Ishikawa (cell line): ENCODE measurements at regions not wholly inside any gene's neighbourhood (a gene's known extent, or its start where the extent isn't known, plus 50 kb on each side); places are given as distances from the start of the nearest gene placed in this dataset.
A peak's percentile ranks its signal among the peaks of the same experiment; 100 is the strongest.

Experiments
- CEBPB ChIP-seq: IDR thresholded peaks from 2 replicates; pipeline ENCODE4 v1.6.1; 2012
- EP300 ChIP-seq: IDR thresholded peaks from 2 replicates; pipeline ENCODE4 v1.6.1; 2012; ENCODE audit warnings: borderline replicate concordance
- FOXM1 ChIP-seq: IDR thresholded peaks from 2 replicates; pipeline ENCODE4 v1.6.1; 2012; ENCODE audit warnings: low read depth, borderline replicate concordance
- RAD21 ChIP-seq: IDR thresholded peaks from 2 replicates; pipeline ENCODE4 v1.6.1; 2012; ENCODE audit warnings: low read depth
- TAF1 ChIP-seq: IDR thresholded peaks from 2 replicates; pipeline ENCODE4 v1.6.1; 2012; ENCODE audit warnings: low read depth, mild to moderate bottlenecking

DNA sequence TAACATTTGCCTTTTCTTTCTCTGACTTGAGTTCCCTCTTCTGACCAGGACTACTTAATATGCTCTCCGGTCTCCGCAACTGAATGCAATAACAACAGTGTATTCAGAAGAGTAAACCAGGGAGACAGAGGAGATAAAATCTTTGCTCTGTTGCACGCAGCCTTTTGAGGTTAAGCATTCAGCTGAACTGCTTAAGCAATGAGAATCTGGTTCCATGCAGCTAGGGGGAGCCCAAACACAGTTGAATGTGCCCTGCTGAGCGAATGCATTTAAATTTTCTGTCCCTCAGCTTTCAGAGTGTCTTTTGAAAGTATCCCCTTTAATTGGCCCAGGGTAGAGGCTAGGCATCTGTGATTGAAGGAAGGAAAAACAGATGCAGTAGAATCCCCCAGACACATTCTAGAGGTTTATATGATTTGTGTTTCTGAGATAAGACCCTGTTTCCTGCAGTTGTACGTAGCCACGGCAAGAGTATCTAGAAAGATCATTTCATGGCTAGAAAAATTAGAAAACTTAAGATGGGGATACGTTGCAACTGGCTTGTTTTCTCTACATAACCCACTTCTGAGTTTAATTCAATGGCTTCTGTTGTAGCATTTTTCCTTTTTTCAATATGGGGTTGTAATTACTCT is 309.6 kb downstream of the TUSC7 start:
- TF ChIP-seq FOXM1 (no peak), TAF1 (no peak), CEBPB (no peak), EP300 (no peak), RAD21 (peak; percentile 82)
